OCI-LY3 (cell line): ENCODE measurements at regions not wholly inside any gene's neighbourhood (a gene's known extent, or its start where the extent isn't known, plus 50 kb on each side); places are given as distances from the start of the nearest gene placed in this dataset.

Experiments
- CTCF ChIP-seq: fragments of 200-600, 300-600 bp; sonication (generic); IDR thresholded peaks from 2 replicates; pipeline ENCODE4 v1.5.1; 2014; ENCODE audit warnings: antibody characterized with exemption, low read length, low read depth
- EZH2phosphoT487 ChIP-seq: fragments of 200-600 bp; shearing (Covaris generic); IDR thresholded peaks from 2 replicates; pipeline ENCODE4 v1.6.1; 2018; ENCODE audit warnings: antibody characterized with exemption, mixed run types, low read depth

- TF ChIP-seq CTCF, result no peak
- no peak for TF ChIP-seq EZH2phosphoT487
Observed at GRCh38 chr7:73973091-73973490, 54.9 kb upstream of the ELN start.
